IMR-90 (cell line): ENCODE measurements at regions not wholly inside any gene's neighbourhood (a gene's known extent, or its start where the extent isn't known, plus 50 kb on each side); places are given as distances from the start of the nearest gene placed in this dataset.

Experiments used
- ATAC-seq: fragments of 200-7000 bp; cut with Tn5 transposase; 2 replicates; pipeline ENCODE4 v1.9.1; 2020; ENCODE audit warnings: low read depth, mild to moderate bottlenecking, moderate library complexity
- BruUV-seq: library from RNA; stranded (reverse); fragments of 400-500 nt; replicated peaks from 2 replicates; lab custom pipeline; 2021; lab: Mats Ljungman, UMichigan
- CTCF ChIA-PET: fragments of 300-600 bp; formaldehyde crosslinking; extraction: SDS; loops from one replicate; lab custom pipeline; 2021; ENCODE audit warnings: antibody characterized with exemption; lab: Yijun Ruan, JAX
- POLR2A ChIA-PET: fragments of 300-600 bp; sonication (Branson Sonifier 250); formaldehyde crosslinking; loops from one replicate; lab custom pipeline; 2022; ENCODE audit warnings: antibody characterized with exemption; ENCODE audit not compliant: unreplicated experiment; lab: Charles Lee
- DNase-seq: peaks from one replicate; pipeline ENCODE4 v3.0.0; 2013
- H2AFZ ChIP-seq: replicated peaks from 2 replicates; pipeline ENCODE3; 2013; ENCODE audit warnings: low read length, mild to moderate bottlenecking; ENCODE audit not compliant: poor library complexity
- H2AK5ac ChIP-seq: 2 replicates; pipeline ENCODE4 v1.6.1; 2013; ENCODE audit warnings: low read depth, low read length, inconsistent platforms
- H2AK9ac ChIP-seq: replicated peaks from 2 replicates; pipeline ENCODE3; 2013; ENCODE audit warnings: mild to moderate bottlenecking, low read depth, low read length, moderate library complexity; ENCODE audit not compliant: poor library complexity
- H2BK120ac ChIP-seq: 2 replicates; pipeline ENCODE4 v1.6.1; 2013; ENCODE audit warnings: low read depth, low read length, inconsistent platforms
- H2BK15ac ChIP-seq: 3 replicates; pipeline ENCODE4 v1.6.1; 2013; ENCODE audit warnings: low read depth, low read length, inconsistent platforms
- H2BK20ac ChIP-seq: 2 replicates; pipeline ENCODE4 v1.6.1; 2013; ENCODE audit warnings: low read depth, mild to moderate bottlenecking, inconsistent platforms, low read length, moderate library complexity
- H2BK5ac ChIP-seq: 2 replicates; pipeline ENCODE4 v1.6.1; 2013; ENCODE audit warnings: mild to moderate bottlenecking, low read depth, low read length, inconsistent platforms; ENCODE audit not compliant: poor library complexity, severe bottlenecking
- H3K14ac ChIP-seq: replicated peaks from 2 replicates; pipeline ENCODE4 v1.6.1; 2013; ENCODE audit warnings: low read depth, low read length, inconsistent platforms
- H3K18ac ChIP-seq: 2 replicates; pipeline ENCODE4 v1.6.1; 2013; ENCODE audit warnings: low read depth, low read length, control low read depth
- H3K23ac ChIP-seq: 2 replicates; pipeline ENCODE4 v1.6.1; 2013; ENCODE audit warnings: low read depth, low read length, inconsistent platforms
- H3K27ac ChIP-seq: 2 replicates; pipeline ENCODE4 v1.5.1; 2013; ENCODE audit warnings: mild to moderate bottlenecking, control low read depth, low read length; ENCODE audit not compliant: insufficient read depth
- H3K27me3 ChIP-seq: 2 replicates; pipeline ENCODE4 v1.6.1; 2013; ENCODE audit warnings: low read length; ENCODE audit not compliant: control insufficient read depth, insufficient read depth
- H3K36me3 ChIP-seq: 2 replicates; pipeline ENCODE4 v1.6.1; 2013; ENCODE audit warnings: low read length, mixed read lengths; ENCODE audit not compliant: control insufficient read depth, insufficient read depth
- H3K4ac ChIP-seq: 2 replicates; pipeline ENCODE4 v1.6.1; 2013; ENCODE audit warnings: low read depth, low read length, inconsistent platforms
- H3K4me1 ChIP-seq: 2 replicates; pipeline ENCODE4 v1.6.1; 2013; ENCODE audit warnings: low read length, mixed read lengths; ENCODE audit not compliant: control insufficient read depth, insufficient read depth
- H3K4me2 ChIP-seq: 2 replicates; pipeline ENCODE4 v1.6.1; 2013; ENCODE audit warnings: low read depth, mild to moderate bottlenecking, control low read depth, low read length, moderate library complexity
- H3K4me3 ChIP-seq: 2 replicates; pipeline ENCODE4 v1.5.1; 2013; ENCODE audit warnings: low read depth, mild to moderate bottlenecking, control low read depth, low read length, moderate library complexity; ENCODE audit not compliant: insufficient read depth
- H3K56ac ChIP-seq: 2 replicates; pipeline ENCODE4 v1.6.1; 2013; ENCODE audit warnings: low read length, inconsistent platforms; ENCODE audit not compliant: insufficient read depth; ENCODE audit errors: extremely low read depth
- H3K79me1 ChIP-seq, 2 experiments: 2 replicates each; pipeline ENCODE4 v1.6.1; 2013; ENCODE audit warnings: low read length in 2 of 2, inconsistent platforms in 1 of 2, low read depth in 1 of 2
- H3K9ac ChIP-seq: 2 replicates; pipeline ENCODE4 v1.6.1; 2013; ENCODE audit warnings: low read depth, low read length, control low read depth
- H3K9me1 ChIP-seq: 2 replicates; pipeline ENCODE4 v1.6.1; 2013; ENCODE audit warnings: low read length, inconsistent platforms; ENCODE audit not compliant: insufficient read depth
- H3K9me3 ChIP-seq: 2 replicates; pipeline ENCODE4 v1.6.1; 2013; ENCODE audit warnings: low read length; ENCODE audit not compliant: control insufficient read depth, insufficient read depth
- H4K20me1 ChIP-seq: 2 replicates; pipeline ENCODE4 v1.6.1; 2013; ENCODE audit warnings: low read length, inconsistent platforms; ENCODE audit not compliant: insufficient read depth
- H4K5ac ChIP-seq: 2 replicates; pipeline ENCODE4 v1.6.1; 2013; ENCODE audit warnings: mild to moderate bottlenecking, low read depth, low read length, control low read depth
- H4K8ac ChIP-seq, 2 experiments: 2 replicates each; pipeline ENCODE4 v1.6.1; 2013; ENCODE audit warnings: low read depth in 2 of 2, low read length in 2 of 2, control low read depth in 1 of 2, inconsistent platforms in 1 of 2
- H4K91ac ChIP-seq: 2 replicates; pipeline ENCODE4 v1.6.1; 2013; ENCODE audit warnings: low read depth, low read length, inconsistent platforms; ENCODE audit not compliant: insufficient read depth
- CEBPB ChIP-seq: IDR thresholded peaks from 2 replicates; pipeline ENCODE4 v1.6.1; 2012; ENCODE audit warnings: low read depth, low read length, improper control_type of control experiment
- CHD1 ChIP-seq: IDR thresholded peaks from 2 replicates; pipeline ENCODE4 v1.6.1; 2012; ENCODE audit warnings: low read depth, low read length, improper control_type of control experiment
- CTCF ChIP-seq: conservative IDR thresholded peaks from 2 replicates; pipeline ENCODE4 v1.5.1; 2012; ENCODE audit warnings: mild to moderate bottlenecking, low read depth, low read length, improper control_type of control experiment
- ELK1 ChIP-seq: fragments of 150-350 bp; IDR thresholded peaks from 2 replicates; pipeline ENCODE4 v1.6.1; 2016; ENCODE audit warnings: low read depth, mild to moderate bottlenecking, low read length, moderate library complexity, borderline replicate concordance
- MAFK ChIP-seq: IDR thresholded peaks from 2 replicates; pipeline ENCODE4 v1.6.1; 2012; ENCODE audit warnings: low read depth, low read length, improper control_type of control experiment
- MXI1 ChIP-seq: IDR thresholded peaks from 2 replicates; pipeline ENCODE4 v1.6.1; 2012; ENCODE audit warnings: low read depth, mild to moderate bottlenecking, low read length, moderate library complexity, borderline replicate concordance
- NFE2L2 ChIP-seq: fragments of 150-350 bp; IDR thresholded peaks from 2 replicates; pipeline ENCODE4 v1.6.1; 2016; ENCODE audit warnings: low read depth, mild to moderate bottlenecking, low read length
- WGBS, 2 experiments: methylation state at CpG; one replicate each; pipeline versions ENCODE4 v1.1.5 to v1.1.7; 2013; ENCODE audit warnings: missing lambda C conversion rate in 2 of 2; ENCODE audit not compliant: insufficient read length in 1 of 2; ENCODE audit errors: extremely low coverage in 2 of 2; 5-methylcytosine and 5-hydroxymethylcytosine counted together
- dilution Hi-C: fragments of 300-500 bp; cut with HindIII; formaldehyde crosslinking; loops from one replicate; pipeline ENCODE4 v1.14.3; 2018; ENCODE audit warnings: low sequenced_read_pairs; ENCODE audit not compliant: unreplicated experiment
- in situ Hi-C: fragments of 300-500 bp; cut with MboI; formaldehyde crosslinking; loops from 3 replicates; pipeline ENCODE4 v1.14.3; 2019; ENCODE audit warnings: low sequenced_read_pairs, inconsistent platforms, mixed read lengths
- intact Hi-C: fragments of 100-400 bp; cut with micrococcal nuclease; formaldehyde crosslinking; loops from 2 replicates; pipeline ENCODE4 v1.10.0; 2022

- ATAC-seq = no peak
- H3K4me2 ChIP-seq = no peak overlapping the region
These were observed 1164.2 kb downstream of the PCDH17 start for GRCh38 chr13:58795715-58796114.

More at GRCh38 chr13:58795715-58796114, 1164.2 kb downstream of the PCDH17 start:
- BruUV-seq = no TSS peak
- no peak overlapping the region for H2AK9ac ChIP-seq
- no peak overlapping the region for H2BK20ac ChIP-seq
- no peak for TF ChIP-seq MAFK
- no peak for TF ChIP-seq CTCF
- TF ChIP-seq MXI1 = no peak
- no peak for TF ChIP-seq NFE2L2
- no peak for TF ChIP-seq ELK1
- TF ChIP-seq CHD1 = no peak
- TF ChIP-seq CEBPB = no peak
- no CpG with 5 or more reads among the region's 2 CpGs for WGBS, 2 experiments
- no peak overlapping the region for H3K27ac ChIP-seq
- H2AFZ ChIP-seq = no peak overlapping the region
- no peaks in the 10 kb centered on the region; the same call in 1 of the 2 replicates for H3K9me3 ChIP-seq
- no peak overlapping the region for H3K56ac ChIP-seq
- DNase-seq = no peak
- H4K20me1 ChIP-seq = no peaks in the 10 kb centered on the region
- H3K79me1 ChIP-seq = no peaks in the 10 kb centered on the region
- H3K4ac ChIP-seq = no peak overlapping the region
- H4K91ac ChIP-seq = no peak overlapping the region
- H2BK5ac ChIP-seq = no peak overlapping the region
- H3K23ac ChIP-seq = no peak overlapping the region
- no peak overlapping the region for H4K5ac ChIP-seq
- CTCF ChIA-PET = no interaction called here
- H3K18ac ChIP-seq = no peak overlapping the region
- no peak overlapping the region for H4K8ac ChIP-seq
- H3K36me3 ChIP-seq = no peaks in the 10 kb centered on the region
- H3K9me1 ChIP-seq = no peaks in the 10 kb centered on the region
- no peaks in the 10 kb centered on the region for H3K4me1 ChIP-seq
- dilution Hi-C loops (no loop called here), in situ Hi-C loops (no loop called here), intact Hi-C loops (no loop called here)
- POLR2A ChIA-PET = no interaction called here
- no peak overlapping the region for H2BK120ac ChIP-seq
- H2BK15ac ChIP-seq = no peak overlapping the region
- H3K4me3 ChIP-seq = no peak overlapping the region
- no peak overlapping the region for H3K14ac ChIP-seq
- no peak overlapping the region for H2AK5ac ChIP-seq
- H3K9ac ChIP-seq = no peak overlapping the region
- H3K27me3 ChIP-seq = no peaks in the 10 kb centered on the region
